Ovary (tissue), 3 donors: ENCODE measurements at regions not wholly inside any gene's neighbourhood (a gene's known extent, or its start where the extent isn't known, plus 50 kb on each side); places are given as distances from the start of the nearest gene placed in this dataset.

Experiments
- POLR2A ChIP-seq: fragments of 450-650 bp; IDR thresholded peaks from one replicate; pipeline ENCODE4 v1.6.1; 2017; ENCODE audit warnings: antibody characterized with exemption, mild to moderate bottlenecking, moderate library complexity
- TF ChIP-seq, protein P1 (sequence below), 3 donors: fragments of 450-650 bp in 2 of 3; fragments of 200-600 bp in 1 of 3; IDR thresholded peaks; one replicate each; pipeline versions ENCODE4 v1.5.1 to v1.8.0; 2016 to 2022; ENCODE audit warnings: antibody characterized with exemption in 3 of 3, mild to moderate bottlenecking in 1 of 3
- donor health status: DM: no; HTN: no; CAD: no.

DNA sequence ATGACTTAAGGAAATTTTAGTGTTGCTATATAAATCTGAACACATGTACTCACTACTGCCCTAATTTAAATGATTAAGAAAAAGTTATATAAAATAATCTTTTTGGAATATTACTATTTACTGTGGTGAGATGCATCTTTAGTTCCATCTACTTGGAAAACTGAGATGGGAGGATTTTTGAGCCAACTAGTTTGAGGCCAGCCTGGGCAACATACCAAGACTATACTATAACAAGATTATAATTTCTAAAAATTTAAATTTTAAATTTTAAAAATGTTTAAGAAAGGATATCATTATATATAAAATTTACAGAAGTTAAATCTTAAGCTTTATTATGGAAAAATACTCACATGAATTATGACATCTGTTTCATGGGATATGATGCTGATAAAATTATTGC lies 530.8 kb upstream of the IGFBP3 start:
- TF ChIP-seq, protein P1, sequence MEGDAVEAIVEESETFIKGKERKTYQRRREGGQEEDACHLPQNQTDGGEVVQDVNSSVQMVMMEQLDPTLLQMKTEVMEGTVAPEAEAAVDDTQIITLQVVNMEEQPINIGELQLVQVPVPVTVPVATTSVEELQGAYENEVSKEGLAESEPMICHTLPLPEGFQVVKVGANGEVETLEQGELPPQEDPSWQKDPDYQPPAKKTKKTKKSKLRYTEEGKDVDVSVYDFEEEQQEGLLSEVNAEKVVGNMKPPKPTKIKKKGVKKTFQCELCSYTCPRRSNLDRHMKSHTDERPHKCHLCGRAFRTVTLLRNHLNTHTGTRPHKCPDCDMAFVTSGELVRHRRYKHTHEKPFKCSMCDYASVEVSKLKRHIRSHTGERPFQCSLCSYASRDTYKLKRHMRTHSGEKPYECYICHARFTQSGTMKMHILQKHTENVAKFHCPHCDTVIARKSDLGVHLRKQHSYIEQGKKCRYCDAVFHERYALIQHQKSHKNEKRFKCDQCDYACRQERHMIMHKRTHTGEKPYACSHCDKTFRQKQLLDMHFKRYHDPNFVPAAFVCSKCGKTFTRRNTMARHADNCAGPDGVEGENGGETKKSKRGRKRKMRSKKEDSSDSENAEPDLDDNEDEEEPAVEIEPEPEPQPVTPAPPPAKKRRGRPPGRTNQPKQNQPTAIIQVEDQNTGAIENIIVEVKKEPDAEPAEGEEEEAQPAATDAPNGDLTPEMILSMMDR (IDR thresholded peaks at IDR 0.05) = no peak
- no peak for TF ChIP-seq POLR2A
